MV-4-11 (cell line): ENCODE measurements at regions not wholly inside any gene's neighbourhood (a gene's known extent, or its start where the extent isn't known, plus 50 kb on each side); places are given as distances from the start of the nearest gene placed in this dataset.
"Not testable (repeated sequence)": the region's sequence is repeated elsewhere in the genome, so short reads cannot be mapped to it uniquely, and the experiment has no call there.

ENCODE experiments used
- DNase-seq: peaks from one replicate; lab custom pipeline; 2025; lab: John Stamatoyannopoulos, UW

- DNase-seq: no peak
Measured at GRCh38 chr2:195570329-195570728, 86.7 kb upstream of the SLC39A10 start.

- DNase-seq: no peak
Measured at GRCh38 chr2:195569255-195569654, 87.8 kb upstream of the SLC39A10 start.

GRCh38 chr2:195564625-195565135 lies 92.3 kb upstream of the SLC39A10 start:
- not testable (repeated sequence) for DNase-seq

- no peak for DNase-seq
Measured at GRCh38 chr2:195563857-195564512, 93.0 kb upstream of the SLC39A10 start.

GRCh38 chr2:195562570-195563566 lies 94.2 kb upstream of the SLC39A10 start:
- no peak for DNase-seq

GRCh38 chr2:195561116-195561921 lies 95.7 kb upstream of the SLC39A10 start:
- DNase-seq: peak; percentile 93

GRCh38 chr2:195560209-195560895 lies 96.7 kb upstream of the SLC39A10 start:
- peak; percentile 16 for DNase-seq

GRCh38 chr2:195559431-195559914 lies 97.6 kb upstream of the SLC39A10 start:
- DNase-seq: peak; percentile 99

- no peak for DNase-seq
Measured at GRCh38 chr2:195555971-195556370, 101.1 kb upstream of the SLC39A10 start.

GRCh38 chr2:195552581-195552980 lies 104.4 kb upstream of the SLC39A10 start:
- DNase-seq: peak; percentile 79

GRCh38 chr2:195548198-195548940 lies 108.7 kb upstream of the SLC39A10 start:
- no peak for DNase-seq

GRCh38 chr2:195547268-195547840 lies 109.7 kb upstream of the SLC39A10 start:
- not testable (repeated sequence) for DNase-seq

- DNase-seq: no peak
Measured at GRCh38 chr2:195545811-195546210, 111.2 kb upstream of the SLC39A10 start.

- DNase-seq: no peak
Measured at GRCh38 chr2:195543902-195544894, 112.8 kb upstream of the SLC39A10 start.

GRCh38 chr2:195543063-195543462 lies 114.0 kb upstream of the SLC39A10 start:
- peak; percentile 58 for DNase-seq

GRCh38 chr2:195542067-195542466 lies 115.0 kb upstream of the SLC39A10 start:
- no peak for DNase-seq

GRCh38 chr2:195538937-195539336 lies 118.1 kb upstream of the SLC39A10 start:
- DNase-seq: peak; percentile 27

- no peak for DNase-seq
Measured at GRCh38 chr2:195537811-195538210, 119.2 kb upstream of the SLC39A10 start.

GRCh38 chr2:195536906-195537305 lies 120.1 kb upstream of the SLC39A10 start:
- no peak for DNase-seq
